Loucy (cell line): ENCODE measurements at regions not wholly inside any gene's neighbourhood (a gene's known extent, or its start where the extent isn't known, plus 50 kb on each side); places are given as distances from the start of the nearest gene placed in this dataset.
"Not testable (repeated sequence)": the region's sequence is repeated elsewhere in the genome, so short reads cannot be mapped to it uniquely, and the experiment has no call there.

Experiments used
- H2AFZ ChIP-seq: fragments of 200-600 bp; sonication (generic); 2 replicates; pipeline ENCODE4 v1.6.0; 2016; ENCODE audit warnings: antibody characterized with exemption, mild to moderate bottlenecking, low read length, moderate library complexity
- H3F3A ChIP-seq: fragments of 200-600 bp; 2 replicates; pipeline ENCODE4 v1.6.0; 2016; ENCODE audit warnings: antibody characterized with exemption, low read depth, mild to moderate bottlenecking
- H3K27me3 ChIP-seq: fragments of 200-600 bp; sonication (generic); 2 replicates; pipeline ENCODE4 v1.6.1; 2014; ENCODE audit warnings: low read length, mild to moderate bottlenecking; ENCODE audit not compliant: insufficient read depth, poor library complexity, severe bottlenecking
- H3K36me3 ChIP-seq: fragments of 200-600 bp; sonication (generic); 2 replicates; pipeline ENCODE4 v1.6.1; 2016; ENCODE audit warnings: low read length; ENCODE audit not compliant: insufficient read depth
- H3K4me1 ChIP-seq: fragments of 200-600 bp; sonication (generic); 2 replicates; pipeline ENCODE4 v1.5.1; 2014; ENCODE audit warnings: low read length, mild to moderate bottlenecking; ENCODE audit not compliant: insufficient read depth, poor library complexity, severe bottlenecking
- H3K4me2 ChIP-seq: fragments of 200-600 bp; sonication (generic); 2 replicates; pipeline ENCODE4 v1.6.0; 2014; ENCODE audit warnings: antibody characterized with exemption, low read length, low read depth, mild to moderate bottlenecking; ENCODE audit not compliant: poor library complexity, severe bottlenecking
- H3K4me3 ChIP-seq: fragments of 200-600 bp; sonication (generic); 2 replicates; pipeline ENCODE4 v1.5.1; 2014; ENCODE audit warnings: low read length, mild to moderate bottlenecking, mixed read lengths; ENCODE audit not compliant: poor library complexity, severe bottlenecking
- H3K79me2 ChIP-seq: fragments of 200-600 bp; sonication (generic); 2 replicates; pipeline ENCODE4 v1.6.1; 2014; ENCODE audit warnings: low read length; ENCODE audit not compliant: insufficient read depth
- H3K9ac ChIP-seq: fragments of 200-600 bp; sonication (generic); 2 replicates; pipeline ENCODE4 v1.6.0; 2014; ENCODE audit warnings: mild to moderate bottlenecking, low read depth, low read length, moderate library complexity; ENCODE audit not compliant: poor library complexity, severe bottlenecking
- H3K9me2 ChIP-seq: fragments of 200-600 bp; sonication (generic); replicated peaks from 2 replicates; pipeline ENCODE4 v1.6.1; 2016; ENCODE audit warnings: low read depth, low read length, mixed read lengths
- H3K9me3 ChIP-seq: fragments of 200-600 bp; sonication (generic); 2 replicates; pipeline ENCODE4 v1.6.1; 2014; ENCODE audit warnings: mild to moderate bottlenecking, antibody characterized with exemption, low read length, low read depth; ENCODE audit not compliant: insufficient read depth
- H4K20me1 ChIP-seq: fragments of 200-600 bp; sonication (generic); 2 replicates; pipeline ENCODE4 v1.6.0; 2014; ENCODE audit warnings: antibody characterized with exemption, low read length, mild to moderate bottlenecking; ENCODE audit not compliant: insufficient read depth, poor library complexity, severe bottlenecking
- EZH2phosphoT487 ChIP-seq: fragments of 200-600 bp; IDR thresholded peaks from 2 replicates; pipeline ENCODE4 v1.6.1; 2018; ENCODE audit warnings: antibody characterized with exemption, mild to moderate bottlenecking, moderate library complexity, borderline replicate concordance
- TF ChIP-seq, protein P1 (sequence below): fragments of 200-600 bp; sonication (generic); conservative IDR thresholded peaks from 2 replicates; pipeline ENCODE4 v1.5.1; 2014; ENCODE audit warnings: mild to moderate bottlenecking, antibody characterized with exemption, low read length

DNA sequence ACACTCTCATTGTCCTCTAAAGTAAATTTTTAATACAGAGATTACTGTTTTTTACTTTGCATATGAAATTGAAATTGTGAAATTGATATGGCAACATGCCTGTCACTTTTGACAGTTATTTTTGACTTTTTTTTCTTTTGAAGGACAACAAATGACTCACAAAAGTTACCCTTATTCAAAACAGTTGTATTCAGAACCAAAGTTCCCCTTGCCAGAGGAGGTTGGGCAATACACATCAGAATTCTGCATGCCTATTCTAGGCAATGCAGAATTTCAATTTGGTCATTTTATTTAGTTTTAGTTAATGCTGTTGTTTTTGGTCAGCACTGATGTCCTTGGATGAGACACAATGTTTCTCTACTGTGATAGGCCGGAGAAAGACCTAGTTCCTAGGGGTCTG is 299.1 kb upstream of the PRR16 start:
- Histone ChIP-seq H3K36me3 (no peaks in the 10 kb centered on the region), H3K4me2 (no peak overlapping the region), H3F3A (no peaks in the 10 kb centered on the region), H3K9me2 (no peaks in the 10 kb centered on the region), H3K9ac (no peak overlapping the region), H2AFZ (no peak overlapping the region), H3K4me1 (no peaks in the 10 kb centered on the region), H3K9me3 (no peaks in the 10 kb centered on the region), H3K79me2 (no peaks in the 10 kb centered on the region), H3K4me3 (no peak overlapping the region), H4K20me1 (no peaks in the 10 kb centered on the region), H3K27me3 (no peaks in the 10 kb centered on the region)
- TF ChIP-seq, protein P1, sequence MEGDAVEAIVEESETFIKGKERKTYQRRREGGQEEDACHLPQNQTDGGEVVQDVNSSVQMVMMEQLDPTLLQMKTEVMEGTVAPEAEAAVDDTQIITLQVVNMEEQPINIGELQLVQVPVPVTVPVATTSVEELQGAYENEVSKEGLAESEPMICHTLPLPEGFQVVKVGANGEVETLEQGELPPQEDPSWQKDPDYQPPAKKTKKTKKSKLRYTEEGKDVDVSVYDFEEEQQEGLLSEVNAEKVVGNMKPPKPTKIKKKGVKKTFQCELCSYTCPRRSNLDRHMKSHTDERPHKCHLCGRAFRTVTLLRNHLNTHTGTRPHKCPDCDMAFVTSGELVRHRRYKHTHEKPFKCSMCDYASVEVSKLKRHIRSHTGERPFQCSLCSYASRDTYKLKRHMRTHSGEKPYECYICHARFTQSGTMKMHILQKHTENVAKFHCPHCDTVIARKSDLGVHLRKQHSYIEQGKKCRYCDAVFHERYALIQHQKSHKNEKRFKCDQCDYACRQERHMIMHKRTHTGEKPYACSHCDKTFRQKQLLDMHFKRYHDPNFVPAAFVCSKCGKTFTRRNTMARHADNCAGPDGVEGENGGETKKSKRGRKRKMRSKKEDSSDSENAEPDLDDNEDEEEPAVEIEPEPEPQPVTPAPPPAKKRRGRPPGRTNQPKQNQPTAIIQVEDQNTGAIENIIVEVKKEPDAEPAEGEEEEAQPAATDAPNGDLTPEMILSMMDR: no peak
- no peak for TF ChIP-seq EZH2phosphoT487

DNA sequence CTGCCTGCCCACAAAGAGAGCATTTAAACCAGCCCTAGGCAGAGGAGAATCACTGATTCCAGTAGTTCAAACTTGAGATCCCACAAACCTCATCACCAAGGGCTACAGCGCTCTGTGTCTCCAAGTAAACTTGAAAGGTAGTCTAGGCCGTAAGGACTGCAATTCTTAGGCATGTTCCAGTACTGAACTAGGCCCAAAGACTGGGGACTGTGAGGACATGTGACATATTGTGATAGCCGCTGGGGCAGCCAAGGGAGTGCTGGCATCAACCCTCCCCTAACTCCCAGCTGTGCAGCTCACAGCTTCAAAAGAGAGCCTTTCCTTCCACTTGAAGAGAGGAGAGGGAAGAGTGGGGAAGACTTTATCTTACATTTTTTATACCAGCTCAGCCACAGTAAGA is 291.0 kb upstream of the PRR16 start:
- Histone ChIP-seq H4K20me1 (no peaks in the 10 kb centered on the region), H3K9me2 (no peaks in the 10 kb centered on the region), H3K27me3 (no peaks in the 10 kb centered on the region), H3F3A (no peaks in the 10 kb centered on the region), H3K4me2 (no peak overlapping the region), H3K9ac (no peak overlapping the region), H3K4me1 (no peaks in the 10 kb centered on the region), H3K4me3 (no peak overlapping the region), H2AFZ (no peak overlapping the region), H3K36me3 (no peaks in the 10 kb centered on the region), H3K79me2 (no peaks in the 10 kb centered on the region), H3K9me3 (no peaks in the 10 kb centered on the region)
- TF ChIP-seq EZH2phosphoT487: no peak
- TF ChIP-seq, protein P1: no peak

DNA sequence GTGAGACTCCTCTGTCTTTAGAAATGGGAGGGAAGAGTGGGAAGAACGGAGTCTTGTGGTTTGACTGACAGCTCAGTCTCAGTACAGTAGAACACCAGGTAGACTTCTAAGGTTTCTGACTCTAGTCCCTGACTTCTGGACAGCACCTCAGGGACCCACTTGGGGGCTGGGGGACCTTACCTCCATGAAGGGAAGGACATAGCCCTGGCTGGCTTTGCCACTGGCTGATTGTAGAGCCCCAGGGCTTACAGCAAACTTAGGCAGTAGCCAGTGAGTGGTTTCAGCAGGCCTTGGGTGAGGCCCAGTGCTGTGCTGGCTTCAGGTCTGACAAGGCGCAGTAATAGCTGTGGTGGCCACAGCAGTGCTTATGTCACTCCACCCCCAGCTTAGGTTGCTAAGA is 290.0 kb upstream of the PRR16 start:
- no peaks in the 10 kb centered on the region for H3K79me2 ChIP-seq
- H3K9me2 ChIP-seq: no peaks in the 10 kb centered on the region
- H3K27me3 ChIP-seq: no peaks in the 10 kb centered on the region
- H3K4me3 ChIP-seq: no peak overlapping the region
- no peaks in the 10 kb centered on the region for H3K36me3 ChIP-seq
- H3F3A ChIP-seq: no peaks in the 10 kb centered on the region
- no peaks in the 10 kb centered on the region for H3K4me1 ChIP-seq
- TF ChIP-seq, protein P1: no peak
- TF ChIP-seq EZH2phosphoT487: no peak
- no peak overlapping the region for H2AFZ ChIP-seq
- no peaks in the 10 kb centered on the region for H3K9me3 ChIP-seq
- H3K9ac ChIP-seq: no peak overlapping the region
- H3K4me2 ChIP-seq: no peak overlapping the region
- H4K20me1 ChIP-seq: no peaks in the 10 kb centered on the region

DNA sequence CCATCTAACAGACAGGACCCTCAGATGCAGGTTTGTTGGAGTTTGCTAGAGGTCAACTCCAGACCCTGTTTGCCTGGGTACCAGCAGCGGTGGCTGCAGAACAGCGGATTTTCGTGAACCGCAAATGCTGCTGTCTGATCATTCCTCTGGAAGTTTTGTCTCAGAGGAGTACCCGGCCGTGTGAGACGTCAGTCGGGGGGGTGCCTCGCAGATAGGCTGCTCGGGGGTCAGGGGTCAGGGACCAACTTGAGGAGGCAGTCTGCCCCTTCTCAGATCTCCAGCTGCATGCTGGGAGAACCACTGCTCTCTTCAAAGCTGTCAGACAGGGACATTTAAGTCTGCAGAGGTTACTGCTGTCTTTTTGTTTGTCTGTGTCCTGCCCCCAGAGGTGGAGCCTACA is 282.9 kb upstream of the PRR16 start:
- H3K4me3 ChIP-seq, H3K9me2 ChIP-seq, H3K36me3 ChIP-seq, H3K79me2 ChIP-seq, H3K27me3 ChIP-seq, H3F3A ChIP-seq, H3K9me3 ChIP-seq, H2AFZ ChIP-seq, H3K4me1 ChIP-seq, H4K20me1 ChIP-seq, H3K4me2 ChIP-seq, H3K9ac ChIP-seq: not testable (repeated sequence)

DNA sequence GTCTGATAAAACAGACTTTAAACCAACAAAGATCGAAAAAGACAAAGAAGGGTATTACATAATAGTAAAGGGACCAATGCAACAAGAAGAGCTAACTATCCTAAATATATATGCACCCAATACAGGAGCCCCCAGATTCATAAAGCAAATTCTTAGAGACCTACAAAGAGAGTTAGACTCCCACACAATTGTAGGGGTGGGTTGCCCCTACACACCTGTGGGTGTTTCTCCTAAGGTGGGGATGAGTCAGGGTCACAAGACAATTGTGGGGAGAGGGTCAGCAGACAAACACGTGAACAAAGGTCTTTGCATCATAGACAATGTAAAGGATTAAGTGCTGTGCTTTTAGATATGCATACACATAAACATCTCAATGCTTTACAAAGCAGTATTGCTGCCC is 269.4 kb upstream of the PRR16 start:
- not testable (repeated sequence) for H3K36me3 ChIP-seq, H3K9me3 ChIP-seq, H3K27me3 ChIP-seq, H3K9me2 ChIP-seq, H3K79me2 ChIP-seq, H2AFZ ChIP-seq, H3F3A ChIP-seq, H4K20me1 ChIP-seq, H3K4me2 ChIP-seq, H3K9ac ChIP-seq, H3K4me3 ChIP-seq, H3K4me1 ChIP-seq
